C4-2B (cell line): ENCODE measurements at regions not wholly inside any gene's neighbourhood (a gene's known extent, or its start where the extent isn't known, plus 50 kb on each side); places are given as distances from the start of the nearest gene placed in this dataset.

Experiments used
- CTCF ChIP-seq: fragments of 450-650 bp; conservative IDR thresholded peaks from 2 replicates; pipeline ENCODE4 v1.5.1; 2017; ENCODE audit warnings: mild to moderate bottlenecking
- ZFX ChIP-seq: fragments of 450-650 bp; IDR thresholded peaks from 2 replicates; pipeline ENCODE4 v1.6.1; 2017

GRCh38 chr13:44068737-44069136 is 189.0 kb downstream of the LACC1 start:
- no peak for TF ChIP-seq CTCF
- TF ChIP-seq ZFX = no peak
